Activated T-cell treated with anti-CD3 and anti-CD28 coated beads, Interleukin-2, amount 50 U/mL, for 1 hour (primary cell): ENCODE measurements at regions not wholly inside any gene's neighbourhood (a gene's known extent, or its start where the extent isn't known, plus 50 kb on each side); places are given as distances from the start of the nearest gene placed in this dataset.

ENCODE experiments used
- DNase-seq: peaks from one replicate; pipeline ENCODE4 v3.0.0-alpha.2; 2020

GRCh38 chr20:57066126-57066900 is 200.1 kb downstream of the BMP7 start:
- no peak for DNase-seq

GRCh38 chr20:57069442-57069841 is 197.0 kb downstream of the BMP7 start:
- DNase-seq, result no peak

- DNase-seq, result no peak
Observed at GRCh38 chr20:57070296-57070695, 196.1 kb downstream of the BMP7 start.

- no peak for DNase-seq
Observed at GRCh38 chr20:57071283-57071731, 195.1 kb downstream of the BMP7 start.

- no peak for DNase-seq
Observed at GRCh38 chr20:57071954-57072583, 194.4 kb downstream of the BMP7 start.

- DNase-seq, result no peak
Observed at GRCh38 chr20:57073402-57073801, 193.0 kb downstream of the BMP7 start.

- no peak for DNase-seq
Observed at GRCh38 chr20:57074386-57074785, 192.1 kb downstream of the BMP7 start.

- DNase-seq, result no peak
Observed at GRCh38 chr20:57075181-57075580, 191.3 kb downstream of the BMP7 start.

- no peak for DNase-seq
Observed at GRCh38 chr20:57075603-57076002, 190.8 kb downstream of the BMP7 start.

GRCh38 chr20:57076152-57076652 is 190.2 kb downstream of the BMP7 start:
- DNase-seq, result no peak

- no peak for DNase-seq
Observed at GRCh38 chr20:57076951-57077350, 189.5 kb downstream of the BMP7 start.

GRCh38 chr20:57078116-57078515 is 188.3 kb downstream of the BMP7 start:
- no peak for DNase-seq

GRCh38 chr20:57079031-57080005 is 187.1 kb downstream of the BMP7 start:
- DNase-seq, result no peak

GRCh38 chr20:57080796-57081195 is 185.6 kb downstream of the BMP7 start:
- DNase-seq, result no peak

GRCh38 chr20:57082357-57082945 is 184.0 kb downstream of the BMP7 start:
- DNase-seq, result no peak

GRCh38 chr20:57083072-57083471 is 183.4 kb downstream of the BMP7 start:
- no peak for DNase-seq

GRCh38 chr20:57086066-57086465 is 180.4 kb downstream of the BMP7 start:
- no peak for DNase-seq

- no peak for DNase-seq
Observed at GRCh38 chr20:57087102-57087501, 179.3 kb downstream of the BMP7 start.

- DNase-seq, result no peak
Observed at GRCh38 chr20:57087705-57088104, 178.7 kb downstream of the BMP7 start.

GRCh38 chr20:57088436-57088835 is 178.0 kb downstream of the BMP7 start:
- DNase-seq, result no peak

GRCh38 chr20:57089699-57090144 is 176.7 kb downstream of the BMP7 start:
- peak; percentile 63 for DNase-seq
